ENCODE measurements at regions not wholly inside any gene's neighbourhood (a gene's known extent, or its start where the extent isn't known, plus 50 kb on each side); places are given as distances from the start of the nearest gene placed in this dataset.

DNA sequence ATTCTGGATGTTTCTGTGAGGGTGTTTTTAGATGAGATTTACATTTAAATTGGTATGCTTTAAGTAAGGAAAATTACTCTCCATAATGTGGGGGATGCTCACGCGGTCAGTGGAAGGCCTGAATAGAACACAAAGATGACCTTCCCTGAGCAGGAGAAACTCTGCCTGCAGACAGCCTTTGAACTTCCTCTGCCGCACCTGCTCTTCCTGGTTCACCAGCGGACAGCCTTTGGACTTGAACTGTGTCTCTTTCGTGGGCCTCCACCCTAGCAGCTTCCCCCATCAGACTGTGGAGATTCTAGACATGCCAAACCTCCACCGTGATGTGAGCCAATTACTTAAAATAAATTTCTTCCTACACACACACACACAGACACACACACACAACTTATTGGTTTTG, 210.7 kb downstream of the EFCAB11 start:
- Mint-ChIP-seq H3K27me3 (no peaks in the 10 kb centered on the region), H3K4me1 (ENCODE audit: low read depth) (no peaks in the 10 kb centered on the region), H3K9me3 (ENCODE audit: low read depth) (peaks cover 21% of the 10 kb centered on the region), H3K27ac (no peak overlapping the region), H3K4me3 (ENCODE audit: low read depth) (no peak overlapping the region), H3K36me3 (ENCODE audit: insufficient read depth) (no peaks in the 10 kb centered on the region)
- no peak for DNase-seq (ENCODE audit: low spot score, unreplicated experiment)
- TF ChIP-seq, protein P1, sequence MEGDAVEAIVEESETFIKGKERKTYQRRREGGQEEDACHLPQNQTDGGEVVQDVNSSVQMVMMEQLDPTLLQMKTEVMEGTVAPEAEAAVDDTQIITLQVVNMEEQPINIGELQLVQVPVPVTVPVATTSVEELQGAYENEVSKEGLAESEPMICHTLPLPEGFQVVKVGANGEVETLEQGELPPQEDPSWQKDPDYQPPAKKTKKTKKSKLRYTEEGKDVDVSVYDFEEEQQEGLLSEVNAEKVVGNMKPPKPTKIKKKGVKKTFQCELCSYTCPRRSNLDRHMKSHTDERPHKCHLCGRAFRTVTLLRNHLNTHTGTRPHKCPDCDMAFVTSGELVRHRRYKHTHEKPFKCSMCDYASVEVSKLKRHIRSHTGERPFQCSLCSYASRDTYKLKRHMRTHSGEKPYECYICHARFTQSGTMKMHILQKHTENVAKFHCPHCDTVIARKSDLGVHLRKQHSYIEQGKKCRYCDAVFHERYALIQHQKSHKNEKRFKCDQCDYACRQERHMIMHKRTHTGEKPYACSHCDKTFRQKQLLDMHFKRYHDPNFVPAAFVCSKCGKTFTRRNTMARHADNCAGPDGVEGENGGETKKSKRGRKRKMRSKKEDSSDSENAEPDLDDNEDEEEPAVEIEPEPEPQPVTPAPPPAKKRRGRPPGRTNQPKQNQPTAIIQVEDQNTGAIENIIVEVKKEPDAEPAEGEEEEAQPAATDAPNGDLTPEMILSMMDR (IDR thresholded peaks at IDR 0.05; ENCODE audit: unreplicated experiment): no peak

DNA sequence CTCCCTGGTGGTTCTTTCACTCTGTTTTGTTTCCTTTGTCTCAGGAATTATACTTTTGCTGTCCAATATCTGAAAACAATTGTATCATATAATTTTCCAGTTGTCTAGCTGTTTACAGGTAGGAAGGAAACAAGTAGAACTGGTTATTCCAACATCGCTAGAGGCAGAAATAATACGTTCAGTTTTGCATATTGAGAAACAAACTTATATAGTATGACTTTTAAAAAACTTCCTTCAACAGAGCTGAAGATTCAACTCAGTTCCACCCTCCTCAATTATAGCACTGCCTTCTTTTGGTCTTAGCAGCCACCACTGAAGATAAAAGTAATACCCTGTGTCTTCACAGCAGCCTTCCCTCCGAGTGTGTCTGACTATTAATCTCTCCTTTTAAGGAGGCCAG, 214.3 kb downstream of the EFCAB11 start:
- Mint-ChIP-seq H3K36me3 (ENCODE audit: insufficient read depth) (no peaks in the 10 kb centered on the region), H3K4me1 (ENCODE audit: low read depth) (no peaks in the 10 kb centered on the region), H3K27ac (no peak overlapping the region), H3K4me3 (ENCODE audit: low read depth) (no peak overlapping the region), H3K9me3 (ENCODE audit: low read depth) (peaks cover 16% of the 10 kb centered on the region), H3K27me3 (no peaks in the 10 kb centered on the region)
- DNase-seq (ENCODE audit: low spot score, unreplicated experiment): no peak
- TF ChIP-seq, protein P1 (IDR thresholded peaks at IDR 0.05; ENCODE audit: unreplicated experiment): no peak

DNA sequence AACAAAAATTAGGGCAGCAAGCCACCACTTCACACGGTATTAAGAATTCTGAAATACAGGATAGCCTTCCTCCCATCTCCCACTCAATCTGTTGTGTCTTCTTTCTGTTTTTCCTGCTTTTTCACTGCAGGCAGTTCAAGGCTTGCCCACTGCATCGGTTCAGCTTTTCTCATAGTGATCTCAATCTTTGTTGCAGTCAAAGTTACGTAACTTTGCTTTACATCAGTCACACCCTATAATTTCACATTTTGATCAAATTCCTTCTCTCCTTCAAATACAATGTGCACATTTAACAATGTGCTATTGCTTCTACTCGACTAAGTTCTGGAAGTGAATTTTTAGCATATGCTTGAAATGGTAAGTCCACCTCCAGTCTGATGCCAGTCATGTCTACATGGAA, 217.6 kb downstream of the EFCAB11 start:
- TF ChIP-seq, protein P1 (IDR thresholded peaks at IDR 0.05; ENCODE audit: unreplicated experiment): no peak
- peaks cover 13% of the 10 kb centered on the region for H3K9me3 Mint-ChIP-seq (ENCODE audit: low read depth)
- no peak for DNase-seq (ENCODE audit: low spot score, unreplicated experiment)
- no peaks in the 10 kb centered on the region for H3K36me3 Mint-ChIP-seq (ENCODE audit: insufficient read depth)
- no peaks in the 10 kb centered on the region for H3K27me3 Mint-ChIP-seq
- no peak overlapping the region for H3K4me3 Mint-ChIP-seq (ENCODE audit: low read depth)
- H3K27ac Mint-ChIP-seq: no peak overlapping the region
- no peaks in the 10 kb centered on the region for H3K4me1 Mint-ChIP-seq (ENCODE audit: low read depth)

DNA sequence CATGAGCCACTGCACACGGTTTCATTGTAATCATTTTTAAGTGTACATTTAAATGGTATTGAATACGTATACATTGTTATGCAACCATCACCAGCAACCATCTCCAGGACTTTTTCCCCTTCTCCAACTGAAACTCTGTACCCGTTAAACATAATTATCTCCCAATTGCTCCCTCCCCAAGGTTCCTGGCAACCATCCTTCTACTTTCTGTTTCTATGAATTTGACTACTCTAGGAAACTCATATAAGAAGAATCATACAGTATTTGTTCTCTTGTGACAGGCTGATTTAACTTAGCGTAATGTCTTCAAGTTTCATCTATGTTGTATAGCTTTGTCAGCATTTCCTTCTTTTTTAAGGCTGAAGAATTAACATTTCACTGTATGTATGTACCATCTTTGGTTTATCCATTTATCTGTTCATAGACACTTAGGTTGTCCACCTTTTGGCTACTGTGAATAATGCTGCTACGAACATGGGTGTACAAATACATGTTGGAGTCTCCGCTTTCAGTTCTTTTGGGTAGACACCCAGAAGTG, 223.1 kb downstream of the EFCAB11 start:
- Mint-ChIP-seq H3K4me3 (ENCODE audit: low read depth) (no peak overlapping the region), H3K9me3 (ENCODE audit: low read depth) (peaks cover 3% of the 10 kb centered on the region), H3K4me1 (ENCODE audit: low read depth) (no peaks in the 10 kb centered on the region), H3K27ac (no peak overlapping the region), H3K27me3 (peaks cover 2% of the 10 kb centered on the region), H3K36me3 (ENCODE audit: insufficient read depth) (no peaks in the 10 kb centered on the region)
- TF ChIP-seq, protein P1 (IDR thresholded peaks at IDR 0.05; ENCODE audit: unreplicated experiment): no peak
- no peak for DNase-seq (ENCODE audit: low spot score, unreplicated experiment)

DNA sequence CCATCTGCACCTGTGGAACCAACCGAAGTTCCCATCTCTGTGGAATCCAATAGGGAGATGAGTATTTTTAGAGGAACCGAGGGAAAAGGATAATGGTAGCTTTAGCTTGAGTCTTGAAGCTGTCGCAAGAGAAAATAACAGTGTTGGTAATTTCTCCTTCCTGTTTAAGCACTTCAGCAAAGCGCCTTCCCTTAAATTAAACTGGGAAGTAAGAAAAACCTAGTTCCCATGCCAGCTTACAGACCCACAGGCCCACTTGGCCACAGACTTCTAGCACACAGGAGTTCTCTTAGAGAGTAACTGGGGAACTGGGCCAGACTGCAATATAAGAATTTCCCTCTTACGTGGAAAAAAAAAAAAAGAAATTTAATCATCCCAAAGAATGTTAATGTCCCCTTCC, 223.8 kb downstream of the EFCAB11 start:
- H3K36me3 Mint-ChIP-seq (ENCODE audit: insufficient read depth): no peaks in the 10 kb centered on the region

More for the DNA sequence above, 223.8 kb downstream of the EFCAB11 start:
- no peak for DNase-seq (ENCODE audit: low spot score, unreplicated experiment)
- no peak overlapping the region for H3K4me3 Mint-ChIP-seq (ENCODE audit: low read depth)
- peaks cover 3% of the 10 kb centered on the region for H3K9me3 Mint-ChIP-seq (ENCODE audit: low read depth)
- H3K27me3 Mint-ChIP-seq: peaks cover 2% of the 10 kb centered on the region
- H3K27ac Mint-ChIP-seq: no peak overlapping the region
- TF ChIP-seq, protein P1 (IDR thresholded peaks at IDR 0.05; ENCODE audit: unreplicated experiment): no peak
- no peaks in the 10 kb centered on the region for H3K4me1 Mint-ChIP-seq (ENCODE audit: low read depth)
